ENCODE measurements at regions not wholly inside any gene's neighbourhood (a gene's known extent, or its start where the extent isn't known, plus 50 kb on each side); places are given as distances from the start of the nearest gene placed in this dataset.

GRCh38 chr1:56265216-56265615 lies 314.1 kb downstream of the PLPP3 start:
- H4K91ac ChIP-seq (replicated peaks; ENCODE audit: insufficient read length, low read length): no peak overlapping the region
- H3K79me1 ChIP-seq (ENCODE audit: low read depth, low read length): no peaks in the 10 kb centered on the region
- no peak overlapping the region for H3K4me2 ChIP-seq (ENCODE audit: insufficient read depth in 1 of 2, low read depth in 2 of 2, low read length in 2 of 2)
- peaks cover 0 to 4% of the 10 kb centered on the region in 2 experiments; a peak in 1 of 4 replicates for H3K9me3 ChIP-seq (ENCODE audit: insufficient read depth in 2 of 2, low read depth in 1 of 2, low read length in 1 of 2)
- FAIRE-seq (no peak), DNase-seq (ENCODE audit: low read depth in 1 of 2, low spot score in 2 of 2) (no peak)
- H4K5ac ChIP-seq (ENCODE audit: insufficient read length, low read depth, low read length): no peak overlapping the region
- no peak overlapping the region for H2BK20ac ChIP-seq (ENCODE audit: low read length)
- H3K4ac ChIP-seq (replicated peaks; ENCODE audit: insufficient read length, low read depth, low read length): no peak overlapping the region
- no peak overlapping the region for H3K18ac ChIP-seq (ENCODE audit: extremely low read depth, low read length)
- no peaks in the 10 kb centered on the region for H4K20me1 ChIP-seq (replicated peaks in 1 of 2; ENCODE audit: control insufficient read depth in 1 of 2, insufficient read depth in 2 of 2, low read length in 2 of 2)
- H3K27me3 ChIP-seq (replicated peaks in 1 of 4; ENCODE audit: control insufficient read depth in 3 of 4, extremely low read depth in 1 of 4, insufficient read depth in 3 of 4, low read length in 3 of 4): no peaks in the 10 kb centered on the region
- H2BK15ac ChIP-seq (ENCODE audit: low read length): no peak overlapping the region
- no peak overlapping the region for H2AFZ ChIP-seq (ENCODE audit: low read length)
- ChIA-PET CTCF (ENCODE audit: partially characterized antibody) (no interaction called here), POLR2A (ENCODE audit: partially characterized antibody) (no interaction called here)
- no peak overlapping the region for H3K14ac ChIP-seq (ENCODE audit: insufficient read length)
- H3K56ac ChIP-seq (replicated peaks; ENCODE audit: insufficient read length, low read depth, low read length): no peak overlapping the region
- H3K4me3 ChIP-seq (ENCODE audit: extremely low read depth in 1 of 4, insufficient read depth in 2 of 4, low read depth in 3 of 4, low read length in 4 of 4): no peak overlapping the region
- no peak overlapping the region for H2BK5ac ChIP-seq (ENCODE audit: low read depth, low read length)
- H2BK120ac ChIP-seq (replicated peaks; ENCODE audit: low read depth, low read length): no peak overlapping the region
- H3K9ac ChIP-seq (replicated peaks in 1 of 4; ENCODE audit: extremely low read depth in 1 of 4, low read depth in 3 of 4, low read length in 3 of 4): no peak overlapping the region
- no peaks in the 10 kb centered on the region for H3K23me2 ChIP-seq (ENCODE audit: low read depth, low read length)
- no peaks in the 10 kb centered on the region for H3K36me3 ChIP-seq (ENCODE audit: control insufficient read depth in 2 of 4, insufficient read depth in 4 of 4, low read length in 3 of 4)
- no peak overlapping the region for H4K8ac ChIP-seq (ENCODE audit: extremely low read depth, insufficient read depth, low read length)
- no peak overlapping the region for H3K23ac ChIP-seq (ENCODE audit: insufficient read length)
- no peak overlapping the region for H2AK5ac ChIP-seq (ENCODE audit: low read depth, low read length)
- H3K79me2 ChIP-seq (ENCODE audit: control insufficient read depth in 1 of 2, insufficient read depth in 2 of 2, low read length in 2 of 2): no peaks in the 10 kb centered on the region
- no peak overlapping the region for H3K27ac ChIP-seq (ENCODE audit: low read depth, low read length)
- no peak for TF ChIP-seq PHF8 (conservative IDR thresholded peaks at IDR 0.05; ENCODE audit: low read depth, low read length)
- no peak overlapping the region for H2BK12ac ChIP-seq (ENCODE audit: low read depth, low read length)
- no peaks in the 10 kb centered on the region for H3K4me1 ChIP-seq (replicated peaks in 1 of 4; ENCODE audit: control insufficient read depth in 3 of 4, insufficient read depth in 4 of 4, low read length in 3 of 4)
